VCaP (cell line): ENCODE measurements at regions not wholly inside any gene's neighbourhood (a gene's known extent, or its start where the extent isn't known, plus 50 kb on each side); places are given as distances from the start of the nearest gene placed in this dataset.

Source experiments
- H3K27ac ChIP-seq: fragments of 450-650 bp; 2 replicates; pipeline ENCODE4 v1.5.1; 2017
- CTCF ChIP-seq: fragments of 450-650 bp; conservative IDR thresholded peaks from 2 replicates; pipeline ENCODE4 v1.5.1; 2017; ENCODE audit warnings: mild to moderate bottlenecking, moderate library complexity

DNA sequence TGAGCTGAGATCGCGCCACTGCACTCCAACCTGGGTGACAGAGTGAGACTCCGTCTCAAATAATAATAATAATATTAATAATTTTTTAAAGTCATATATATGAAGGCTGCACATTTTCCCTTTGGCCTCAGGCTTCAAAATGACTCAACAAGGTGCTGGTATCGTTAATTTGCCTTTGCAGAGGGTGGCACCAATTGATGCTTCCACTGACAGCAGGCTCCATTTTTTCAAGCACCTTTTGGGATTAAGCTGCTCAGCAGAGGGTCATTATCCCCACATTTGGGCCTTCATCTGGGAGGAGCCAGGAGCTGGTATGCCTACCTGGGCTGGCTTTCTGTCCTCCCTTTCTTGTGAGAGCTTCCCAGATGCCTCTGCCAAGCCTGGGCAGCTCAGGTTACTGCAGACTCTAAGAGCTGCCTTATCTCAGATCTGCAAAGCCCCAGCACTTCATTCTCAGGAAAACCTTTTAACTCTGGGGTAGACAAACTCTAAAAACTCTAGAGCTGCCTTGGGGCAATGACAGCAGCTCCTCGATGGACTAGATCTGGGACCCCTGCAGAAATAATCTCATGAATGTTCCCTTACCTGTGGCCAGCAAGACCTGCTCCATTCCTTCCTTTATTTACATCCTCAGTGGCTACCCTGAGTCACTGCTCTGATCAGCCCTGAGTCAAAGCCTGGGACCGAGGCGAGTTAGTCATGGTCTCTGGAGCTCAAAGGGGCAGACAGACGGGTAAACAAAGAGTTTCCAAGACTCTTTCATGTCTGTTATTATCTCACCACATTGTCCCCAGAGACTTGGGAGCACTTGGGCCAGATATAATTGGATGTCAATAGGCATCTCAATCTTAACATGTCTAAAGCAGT is 80.0 kb upstream of the EYA2 start:
- no peak for TF ChIP-seq CTCF
- H3K27ac ChIP-seq, result peak overlapping the region; percentile 72

GRCh38 chr20:46816097-46816496 is 78.5 kb upstream of the EYA2 start:
- H3K27ac ChIP-seq, result peak overlapping the region; percentile 72; the same call in 1 of the 2 replicates
- no peak for TF ChIP-seq CTCF

GRCh38 chr20:46816886-46817638 is 77.6 kb upstream of the EYA2 start:
- no peak overlapping the region for H3K27ac ChIP-seq
- no peak for TF ChIP-seq CTCF

DNA sequence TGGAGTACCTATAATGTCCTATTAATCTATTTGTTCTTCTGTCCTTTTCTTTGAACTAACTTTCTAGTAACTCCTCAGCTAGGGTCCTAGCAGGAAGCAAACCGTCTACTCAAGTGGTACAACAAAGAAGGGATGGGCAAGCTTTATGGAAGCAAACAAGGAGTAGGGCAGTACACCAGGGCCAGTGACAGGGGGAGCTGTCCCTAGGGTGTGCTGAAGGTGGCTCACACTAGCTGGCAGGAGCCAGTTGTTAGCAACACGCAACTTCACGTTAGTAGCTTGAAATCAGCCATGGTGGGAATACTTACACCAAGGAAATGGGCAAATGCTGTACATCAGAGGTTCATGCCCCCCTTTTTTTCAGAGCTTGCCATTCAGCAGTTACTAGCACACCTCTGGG is 74.0 kb upstream of the EYA2 start:
- H3K27ac ChIP-seq, result no peak overlapping the region
- TF ChIP-seq CTCF, result no peak

DNA sequence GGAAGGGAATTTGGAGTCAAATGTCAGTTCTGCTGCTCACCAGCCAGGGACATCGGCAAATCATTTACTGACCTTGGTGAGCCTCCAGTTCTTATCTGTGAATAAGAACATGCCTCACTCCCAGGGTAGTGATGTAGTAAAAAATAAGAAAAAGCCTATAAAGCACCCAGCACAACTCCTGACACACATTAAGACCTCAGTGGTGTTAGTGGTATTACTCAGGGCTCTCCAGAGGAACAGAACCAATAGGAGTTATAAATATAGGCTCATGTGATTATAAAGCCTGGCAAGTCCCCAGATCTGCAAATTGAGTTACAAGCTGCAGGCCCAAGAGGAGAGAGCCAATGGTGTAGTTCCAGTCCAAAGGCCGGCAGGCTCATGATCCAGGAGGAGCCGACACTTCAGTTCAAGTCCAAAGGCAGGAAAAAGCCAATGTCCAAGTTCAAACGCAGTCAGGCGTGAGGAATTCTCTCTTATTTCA is 71.3 kb upstream of the EYA2 start:
- peak overlapping the region; percentile 91 for H3K27ac ChIP-seq
- TF ChIP-seq CTCF, result no peak

GRCh38 chr20:46823753-46824152 is 70.9 kb upstream of the EYA2 start:
- no peak for TF ChIP-seq CTCF
- peak overlapping the region; percentile 91 for H3K27ac ChIP-seq

- TF ChIP-seq CTCF, result no peak
- H3K27ac ChIP-seq, result no peak overlapping the region
Measured at GRCh38 chr20:46826343-46826984, 68.2 kb upstream of the EYA2 start.
